ENCODE measurements at regions not wholly inside any gene's neighbourhood (a gene's known extent, or its start where the extent isn't known, plus 50 kb on each side); places are given as distances from the start of the nearest gene placed in this dataset.

GRCh38 chr11:71330349-71330748 lies 78.0 kb upstream of the SHANK2 start:
- H3K27ac ChIP-seq (ENCODE audit: low read length), result no peak overlapping the region
- H3K9me3 ChIP-seq (ENCODE audit: control insufficient read depth in 1 of 2, low read length in 2 of 2), result no peaks in the 10 kb centered on the region
- H3K4me3 ChIP-seq (ENCODE audit: low read depth in 1 of 2, low read length in 2 of 2), result no peak overlapping the region
- no peaks in the 10 kb centered on the region for H3K27me3 ChIP-seq (ENCODE audit: low read depth, low read length)
- no peaks in the 10 kb centered on the region for H3K36me3 ChIP-seq (ENCODE audit: control insufficient read depth in 1 of 2, insufficient read depth in 2 of 2, low read length in 2 of 2)
- H3K4me1 ChIP-seq (ENCODE audit: control insufficient read depth in 1 of 2, insufficient read depth in 2 of 2, low read length in 2 of 2), result no peaks in the 10 kb centered on the region

- H3K36me3 ChIP-seq (ENCODE audit: control insufficient read depth in 1 of 2, insufficient read depth in 2 of 2, low read length in 2 of 2), result no peaks in the 10 kb centered on the region
- no peak overlapping the region for H3K4me3 ChIP-seq (ENCODE audit: low read depth in 1 of 2, low read length in 2 of 2)
- no peaks in the 10 kb centered on the region for H3K4me1 ChIP-seq (ENCODE audit: control insufficient read depth in 1 of 2, insufficient read depth in 2 of 2, low read length in 2 of 2)
- no peaks in the 10 kb centered on the region for H3K27me3 ChIP-seq (ENCODE audit: low read depth, low read length)
- H3K9me3 ChIP-seq (ENCODE audit: control insufficient read depth in 1 of 2, low read length in 2 of 2), result no peaks in the 10 kb centered on the region
- no peak overlapping the region for H3K27ac ChIP-seq (ENCODE audit: low read length)
Observed at GRCh38 chr11:71329786-71330185, 77.4 kb upstream of the SHANK2 start.

GRCh38 chr11:71329165-71329510 lies 76.8 kb upstream of the SHANK2 start:
- Histone ChIP-seq H3K4me3 (ENCODE audit: low read depth in 1 of 2, low read length in 2 of 2) (no peak overlapping the region), H3K36me3 (ENCODE audit: control insufficient read depth in 1 of 2, insufficient read depth in 2 of 2, low read length in 2 of 2) (no peaks in the 10 kb centered on the region), H3K27me3 (ENCODE audit: low read depth, low read length) (no peaks in the 10 kb centered on the region), H3K27ac (ENCODE audit: low read length) (no peak overlapping the region), H3K9me3 (ENCODE audit: control insufficient read depth in 1 of 2, low read length in 2 of 2) (no peaks in the 10 kb centered on the region), H3K4me1 (ENCODE audit: control insufficient read depth in 1 of 2, insufficient read depth in 2 of 2, low read length in 2 of 2) (no peaks in the 10 kb centered on the region)

- no peak overlapping the region for H3K27ac ChIP-seq (ENCODE audit: low read length)
- H3K4me3 ChIP-seq (ENCODE audit: low read depth in 1 of 2, low read length in 2 of 2), result no peak overlapping the region
- H3K4me1 ChIP-seq (ENCODE audit: control insufficient read depth in 1 of 2, insufficient read depth in 2 of 2, low read length in 2 of 2), result no peaks in the 10 kb centered on the region
- no peaks in the 10 kb centered on the region for H3K9me3 ChIP-seq (ENCODE audit: control insufficient read depth in 1 of 2, low read length in 2 of 2)
- H3K27me3 ChIP-seq (ENCODE audit: low read depth, low read length), result no peaks in the 10 kb centered on the region
- no peaks in the 10 kb centered on the region for H3K36me3 ChIP-seq (ENCODE audit: control insufficient read depth in 1 of 2, insufficient read depth in 2 of 2, low read length in 2 of 2)
Observed at GRCh38 chr11:71327156-71328085, 75.0 kb upstream of the SHANK2 start.

GRCh38 chr11:71326328-71326940 lies 74.1 kb upstream of the SHANK2 start:
- no peaks in the 10 kb centered on the region for H3K9me3 ChIP-seq (ENCODE audit: control insufficient read depth in 1 of 2, low read length in 2 of 2)
- no peaks in the 10 kb centered on the region for H3K27me3 ChIP-seq (ENCODE audit: low read depth, low read length)
- no peak overlapping the region for H3K27ac ChIP-seq (ENCODE audit: low read length)
- H3K36me3 ChIP-seq (ENCODE audit: control insufficient read depth in 1 of 2, insufficient read depth in 2 of 2, low read length in 2 of 2), result no peaks in the 10 kb centered on the region
- H3K4me1 ChIP-seq (ENCODE audit: control insufficient read depth in 1 of 2, insufficient read depth in 2 of 2, low read length in 2 of 2), result no peaks in the 10 kb centered on the region
- no peak overlapping the region for H3K4me3 ChIP-seq (ENCODE audit: low read depth in 1 of 2, low read length in 2 of 2)

- Histone ChIP-seq H3K4me1 (ENCODE audit: control insufficient read depth in 1 of 2, insufficient read depth in 2 of 2, low read length in 2 of 2) (no peaks in the 10 kb centered on the region), H3K4me3 (ENCODE audit: low read depth in 1 of 2, low read length in 2 of 2) (no peak overlapping the region), H3K27ac (ENCODE audit: low read length) (no peak overlapping the region), H3K27me3 (ENCODE audit: low read depth, low read length) (no peaks in the 10 kb centered on the region), H3K9me3 (ENCODE audit: control insufficient read depth in 1 of 2, low read length in 2 of 2) (no peaks in the 10 kb centered on the region), H3K36me3 (ENCODE audit: control insufficient read depth in 1 of 2, insufficient read depth in 2 of 2, low read length in 2 of 2) (no peaks in the 10 kb centered on the region)
Observed at GRCh38 chr11:71325418-71326327, 73.3 kb upstream of the SHANK2 start.

- Histone ChIP-seq H3K4me3 (ENCODE audit: low read depth in 1 of 2, low read length in 2 of 2) (no peak overlapping the region), H3K36me3 (ENCODE audit: control insufficient read depth in 1 of 2, insufficient read depth in 2 of 2, low read length in 2 of 2) (no peaks in the 10 kb centered on the region), H3K27ac (ENCODE audit: low read length) (no peak overlapping the region), H3K4me1 (ENCODE audit: control insufficient read depth in 1 of 2, insufficient read depth in 2 of 2, low read length in 2 of 2) (no peaks in the 10 kb centered on the region), H3K9me3 (ENCODE audit: control insufficient read depth in 1 of 2, low read length in 2 of 2) (peaks cover 0 to 3% of the 10 kb centered on the region in 2 donors), H3K27me3 (ENCODE audit: low read depth, low read length) (no peaks in the 10 kb centered on the region)
Observed at GRCh38 chr11:71324788-71325417, 72.5 kb upstream of the SHANK2 start.

- no peaks in the 10 kb centered on the region for H3K36me3 ChIP-seq (ENCODE audit: control insufficient read depth in 1 of 2, insufficient read depth in 2 of 2, low read length in 2 of 2)
- no peaks in the 10 kb centered on the region for H3K27me3 ChIP-seq (ENCODE audit: low read depth, low read length)
- peaks cover 5 to 11% of the 10 kb centered on the region in 2 donors for H3K9me3 ChIP-seq (ENCODE audit: control insufficient read depth in 1 of 2, low read length in 2 of 2)
- no peaks in the 10 kb centered on the region for H3K4me1 ChIP-seq (ENCODE audit: control insufficient read depth in 1 of 2, insufficient read depth in 2 of 2, low read length in 2 of 2)
- H3K27ac ChIP-seq (ENCODE audit: low read length), result no peak overlapping the region
- no peak overlapping the region for H3K4me3 ChIP-seq (ENCODE audit: low read depth in 1 of 2, low read length in 2 of 2)
Observed at GRCh38 chr11:71323876-71324526, 71.6 kb upstream of the SHANK2 start.

- no peak overlapping the region for H3K4me3 ChIP-seq (ENCODE audit: low read depth in 1 of 2, low read length in 2 of 2)
- no peaks in the 10 kb centered on the region for H3K27me3 ChIP-seq (ENCODE audit: low read depth, low read length)
- no peak overlapping the region for H3K27ac ChIP-seq (ENCODE audit: low read length)
- no peaks in the 10 kb centered on the region for H3K4me1 ChIP-seq (ENCODE audit: control insufficient read depth in 1 of 2, insufficient read depth in 2 of 2, low read length in 2 of 2)
- peaks cover 5 to 17% of the 10 kb centered on the region in 2 donors for H3K9me3 ChIP-seq (ENCODE audit: control insufficient read depth in 1 of 2, low read length in 2 of 2)
- no peaks in the 10 kb centered on the region for H3K36me3 ChIP-seq (ENCODE audit: control insufficient read depth in 1 of 2, insufficient read depth in 2 of 2, low read length in 2 of 2)
Observed at GRCh38 chr11:71322861-71323582, 70.6 kb upstream of the SHANK2 start.

GRCh38 chr11:71322192-71322735 lies 69.9 kb upstream of the SHANK2 start:
- Histone ChIP-seq H3K36me3 (ENCODE audit: control insufficient read depth in 1 of 2, insufficient read depth in 2 of 2, low read length in 2 of 2) (no peaks in the 10 kb centered on the region), H3K27me3 (ENCODE audit: low read depth, low read length) (no peaks in the 10 kb centered on the region), H3K9me3 (ENCODE audit: control insufficient read depth in 1 of 2, low read length in 2 of 2) (peaks cover 5 to 17% of the 10 kb centered on the region in 2 donors), H3K27ac (ENCODE audit: low read length) (no peak overlapping the region), H3K4me1 (ENCODE audit: control insufficient read depth in 1 of 2, insufficient read depth in 2 of 2, low read length in 2 of 2) (no peaks in the 10 kb centered on the region), H3K4me3 (ENCODE audit: low read depth in 1 of 2, low read length in 2 of 2) (no peak overlapping the region)
